Tibial nerve (tissue), 4 donors: ENCODE measurements at regions not wholly inside any gene's neighbourhood (a gene's known extent, or its start where the extent isn't known, plus 50 kb on each side); places are given as distances from the start of the nearest gene placed in this dataset.
A peak's percentile ranks its signal among the peaks of the same experiment; 100 is the strongest.

Experiments
- DNase-seq, 2 donors: peaks; one replicate each; pipeline ENCODE4 v3.0.0-alpha.2; 2019; ENCODE audit warnings: low spot score in 2 of 2
- H3K27ac ChIP-seq, 4 donors: fragments of 200-600 bp; sonication (generic) in 3 of 4; one replicate each; pipeline ENCODE4 v1.5.1; 2017 to 2019; ENCODE audit warnings: mild to moderate bottlenecking in 1 of 4
- H3K27me3 ChIP-seq, 2 donors: fragments of 200-600 bp; sonication (generic) in 1 of 2; one replicate each; pipeline versions ENCODE4 v1.5.1 to v1.6.0; 2017 to 2019
- H3K36me3 ChIP-seq, 3 donors: fragments of 200-600 bp; sonication (generic); one replicate each; pipeline ENCODE4 v1.5.1; 2018 to 2019
- H3K4me1 ChIP-seq, 4 donors: fragments of 200-600 bp; sonication (generic) in 3 of 4; one replicate each; pipeline ENCODE4 v1.5.1; 2017 to 2019
- H3K4me3 ChIP-seq, 4 donors: fragments of 200-600 bp; sonication (generic) in 3 of 4; one replicate each; pipeline ENCODE4 v1.5.1; 2017 to 2019; ENCODE audit warnings: mild to moderate bottlenecking in 1 of 4, moderate library complexity in 1 of 4
- H3K9me3 ChIP-seq, 4 donors: fragments of 200-600 bp; sonication (generic) in 3 of 4; one replicate each; pipeline ENCODE4 v1.5.1; 2017 to 2019
- CTCF ChIP-seq, 5 experiments: fragments of 200-600 bp in 3 of 5; fragments of 450-650 bp in 2 of 5; sonication (generic) in 3 of 5; IDR thresholded peaks; one replicate each; pipeline ENCODE4 v1.5.1; 2016 to 2019; ENCODE audit warnings: antibody characterized with exemption in 5 of 5, mild to moderate bottlenecking in 3 of 5, moderate library complexity in 2 of 5
- EP300 ChIP-seq, 2 donors: sonication (generic); formaldehyde crosslinking; IDR thresholded peaks; one replicate each; pipeline ENCODE4 v1.6.1; 2017; ENCODE audit warnings: antibody characterized with exemption in 2 of 2, mild to moderate bottlenecking in 1 of 2
- POLR2A ChIP-seq, 2 donors: fragments of 450-650 bp; IDR thresholded peaks; one replicate each; pipeline ENCODE4 v1.6.1; 2017; ENCODE audit warnings: antibody characterized with exemption in 2 of 2, mild to moderate bottlenecking in 2 of 2, moderate library complexity in 2 of 2
- WGBS, 2 donors: methylation state at CpG; one replicate each; pipeline ENCODE4 v1.1.5; 2018; 5-methylcytosine and 5-hydroxymethylcytosine counted together

GRCh38 chr12:89185889-89186288 is 166.4 kb downstream of the DUSP6 start:
- H3K9me3 ChIP-seq, result peaks cover 0 to 27% (median 14%) of the 10 kb centered on the region in 4 donors
- WGBS, 2 donors, result 90 to 91% methylated on average over 2 of the region's 2 CpGs
- H3K27ac ChIP-seq, result no peak overlapping the region
- no peaks in the 10 kb centered on the region for H3K36me3 ChIP-seq
- H3K4me1 ChIP-seq, result peaks cover 0 to 7% (median 1%) of the 10 kb centered on the region in 4 donors
- H3K27me3 ChIP-seq, result no peaks in the 10 kb centered on the region
- H3K4me3 ChIP-seq, result no peak overlapping the region
- no peak for TF ChIP-seq POLR2A (IDR thresholded peaks at IDR 0.05)
- TF ChIP-seq EP300 (IDR thresholded peaks at IDR 0.05), result no peak
- no peak for TF ChIP-seq CTCF (IDR thresholded peaks at IDR 0.05)
- DNase-seq, result no peak

- Histone ChIP-seq H3K9me3 (peaks cover 0 to 22% (median 12%) of the 10 kb centered on the region in 4 donors), H3K27me3 (no peaks in the 10 kb centered on the region), H3K36me3 (no peaks in the 10 kb centered on the region), H3K4me1 (peaks cover 0 to 14% (median 7%) of the 10 kb centered on the region in 4 donors), H3K4me3 (no peak overlapping the region), H3K27ac (no peak overlapping the region)
- no peak for DNase-seq
- 92 to 99% methylated on average over 3 of the region's 3 CpGs for WGBS, 2 donors
- TF ChIP-seq POLR2A (IDR thresholded peaks at IDR 0.05) (no peak), EP300 (IDR thresholded peaks at IDR 0.05) (no peak), CTCF (IDR thresholded peaks at IDR 0.05) (no peak)
Observed at GRCh38 chr12:89185181-89185580, 167.1 kb downstream of the DUSP6 start.

GRCh38 chr12:89183985-89184435 is 168.3 kb downstream of the DUSP6 start:
- WGBS, 2 donors, result 81 to 87% methylated on average over 2 of the region's 2 CpGs
- H3K9me3 ChIP-seq, result peaks cover 0 to 10% (median 3%) of the 10 kb centered on the region in 4 donors
- no peak for TF ChIP-seq CTCF (IDR thresholded peaks at IDR 0.05)
- no peak for TF ChIP-seq POLR2A (IDR thresholded peaks at IDR 0.05)
- TF ChIP-seq EP300 (IDR thresholded peaks at IDR 0.05), result peak in 1 of 2 donors; percentile 86
- H3K27ac ChIP-seq, result peak overlapping the region in 1 of 4 donors; percentile 66
- H3K4me3 ChIP-seq, result no peak overlapping the region
- peak; percentile 15 to 62 for DNase-seq
- H3K4me1 ChIP-seq, result peaks cover 0 to 24% (median 7%) of the 10 kb centered on the region in 4 donors
- H3K36me3 ChIP-seq, result no peaks in the 10 kb centered on the region
- H3K27me3 ChIP-seq, result no peaks in the 10 kb centered on the region

GRCh38 chr12:89181271-89181920 is 170.9 kb downstream of the DUSP6 start:
- H3K27ac ChIP-seq, result no peak overlapping the region
- no peak for TF ChIP-seq POLR2A (IDR thresholded peaks at IDR 0.05)
- no peak for TF ChIP-seq CTCF (IDR thresholded peaks at IDR 0.05)
- TF ChIP-seq EP300 (IDR thresholded peaks at IDR 0.05), result no peak
- no peaks in the 10 kb centered on the region for H3K9me3 ChIP-seq
- peaks cover 0 to 24% (median 7%) of the 10 kb centered on the region in 4 donors for H3K4me1 ChIP-seq
- no peaks in the 10 kb centered on the region for H3K27me3 ChIP-seq
- no peak overlapping the region for H3K4me3 ChIP-seq
- no peaks in the 10 kb centered on the region for H3K36me3 ChIP-seq
- no peak for DNase-seq
- WGBS, 2 donors, result 83 to 96% methylated on average over 2 of the region's 2 CpGs

- H3K4me3 ChIP-seq, result no peak overlapping the region
- WGBS, 2 donors, result 39 to 56% methylated on average over 2 of the region's 2 CpGs
- TF ChIP-seq POLR2A (IDR thresholded peaks at IDR 0.05) (no peak), CTCF (IDR thresholded peaks at IDR 0.05) (no peak), EP300 (IDR thresholded peaks at IDR 0.05) (no peak)
- H3K4me1 ChIP-seq, result peaks cover 0 to 24% (median 7%) of the 10 kb centered on the region in 4 donors
- no peaks in the 10 kb centered on the region for H3K27me3 ChIP-seq
- H3K27ac ChIP-seq, result no peak overlapping the region
- DNase-seq, result no peak
- no peaks in the 10 kb centered on the region for H3K9me3 ChIP-seq
- no peaks in the 10 kb centered on the region for H3K36me3 ChIP-seq
Observed at GRCh38 chr12:89180496-89180895, 171.8 kb downstream of the DUSP6 start.
